Ammon's horn (tissue), 1 donor: ENCODE measurements at regions not wholly inside any gene's neighbourhood (a gene's known extent, or its start where the extent isn't known, plus 50 kb on each side); places are given as distances from the start of the nearest gene placed in this dataset.
A peak's percentile ranks its signal among the peaks of the same experiment; 100 is the strongest.

Experiments used
- DNase-seq: peaks from one replicate; pipeline ENCODE4 v3.0.0-alpha.2; 2016; ENCODE audit warnings: low spot score

GRCh38 chr18:76684265-76684664, 138.1 kb upstream of the ZNF236 start:
- no peak for DNase-seq

DNA sequence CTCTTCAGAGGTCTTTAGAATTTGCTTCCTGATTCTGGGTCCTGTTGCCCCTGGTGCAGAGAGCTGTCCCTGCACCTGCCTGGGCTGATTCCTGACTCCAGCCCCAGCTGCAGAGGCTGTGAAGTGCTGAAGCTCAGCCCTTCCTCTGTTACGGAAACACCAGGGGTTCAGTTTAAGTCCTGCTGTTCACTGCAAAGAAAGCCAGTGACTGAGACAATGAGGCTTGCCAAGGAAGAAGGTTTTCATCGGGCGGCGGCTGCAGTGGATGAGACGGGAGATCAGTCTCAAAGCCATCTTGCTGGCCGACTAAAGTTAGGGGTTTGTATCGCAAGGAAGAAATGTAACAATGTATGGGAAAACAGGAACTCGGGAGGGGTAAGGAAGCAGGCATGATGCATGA, 142.4 kb upstream of the ZNF236 start:
- DNase-seq: no peak

DNA sequence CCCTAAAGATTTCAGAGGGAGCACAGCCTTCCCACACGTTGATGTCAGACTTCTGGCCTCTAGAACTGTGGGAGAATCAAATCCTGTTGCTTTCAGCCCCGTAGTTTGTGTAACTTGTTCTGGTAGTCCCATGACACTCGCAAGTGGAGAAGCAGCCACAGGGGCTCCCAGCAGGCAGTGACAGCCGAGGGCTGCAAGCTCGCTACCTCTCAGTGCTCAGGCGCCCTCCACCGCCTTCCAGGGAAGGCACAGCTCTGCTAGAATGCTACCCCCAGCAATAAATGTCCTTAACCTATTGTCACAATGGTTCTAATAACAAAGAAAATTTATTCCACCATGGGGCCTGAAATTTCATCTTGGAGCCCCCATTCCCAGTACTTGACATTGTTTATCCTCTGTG, 143.1 kb upstream of the ZNF236 start:
- no peak for DNase-seq

GRCh38 chr18:76678248-76678647, 144.1 kb upstream of the ZNF236 start:
- DNase-seq: peak; percentile 77

DNA sequence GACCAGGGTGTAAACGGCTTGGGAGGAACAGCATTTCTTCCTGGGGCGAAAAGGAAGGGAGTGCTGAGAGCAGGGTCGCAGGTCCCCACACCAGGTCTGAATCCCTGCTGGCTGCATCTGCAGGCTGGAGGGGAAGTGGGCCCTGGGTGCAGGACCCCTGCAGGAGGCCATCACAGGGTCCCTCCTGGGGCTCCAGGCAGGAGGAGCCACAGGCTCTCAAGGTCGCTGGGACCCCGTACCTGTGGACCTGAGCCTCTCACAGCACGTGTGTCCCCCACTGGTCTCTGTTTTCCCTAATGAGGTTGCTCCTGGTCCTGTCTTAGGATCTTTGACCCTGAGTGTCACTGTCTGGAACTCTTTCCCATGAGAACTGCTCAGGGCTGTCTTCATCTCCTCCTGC, 147.8 kb upstream of the ZNF236 start:
- no peak for DNase-seq

GRCh38 chr18:76673281-76674185, 148.8 kb upstream of the ZNF236 start:
- no peak for DNase-seq

- DNase-seq: no peak
These were observed 149.7 kb upstream of the ZNF236 start for GRCh38 chr18:76672627-76673026.

GRCh38 chr18:76670564-76671288, 151.6 kb upstream of the ZNF236 start:
- no peak for DNase-seq

GRCh38 chr18:76668546-76668945, 153.8 kb upstream of the ZNF236 start:
- no peak for DNase-seq

DNA sequence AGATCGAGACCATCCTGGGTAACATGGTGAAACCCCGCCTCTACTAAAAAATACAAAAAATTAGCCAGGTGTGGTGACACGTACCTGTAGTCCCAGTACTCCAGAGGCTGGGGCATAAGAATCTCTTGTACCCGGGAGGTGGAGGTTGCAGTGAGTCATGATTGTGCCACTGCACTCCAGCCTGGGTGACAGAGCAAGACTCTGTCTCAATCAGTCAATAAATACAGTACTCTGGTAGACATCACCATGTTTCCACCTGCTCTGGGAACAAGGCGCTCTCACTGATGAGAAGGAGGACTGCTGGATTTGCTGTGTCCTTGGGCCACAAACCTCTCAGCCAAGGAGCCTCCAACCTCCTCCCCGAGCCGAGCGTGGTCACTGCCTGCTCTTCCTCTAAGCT, 154.2 kb upstream of the ZNF236 start:
- no peak for DNase-seq

DNA sequence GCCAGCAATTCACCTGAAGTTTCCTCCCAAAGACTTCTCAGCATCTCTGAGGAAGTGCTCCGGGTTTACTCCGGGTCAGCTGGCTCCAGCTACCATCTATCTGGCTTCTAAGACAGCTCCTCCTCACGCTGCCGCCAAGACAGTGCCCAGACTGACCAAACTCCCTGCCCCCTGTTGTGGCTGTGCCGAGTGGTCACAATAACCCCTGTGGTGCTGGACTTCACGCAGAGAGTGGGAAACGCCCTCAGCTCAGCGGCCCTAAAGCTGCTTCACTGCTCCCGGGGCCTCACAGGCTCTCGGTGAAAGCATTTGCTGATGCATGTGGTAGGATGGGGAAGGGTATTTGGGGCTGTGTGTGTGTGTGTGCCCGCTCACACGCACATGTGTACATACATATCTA, 154.8 kb upstream of the ZNF236 start:
- no peak for DNase-seq

DNA sequence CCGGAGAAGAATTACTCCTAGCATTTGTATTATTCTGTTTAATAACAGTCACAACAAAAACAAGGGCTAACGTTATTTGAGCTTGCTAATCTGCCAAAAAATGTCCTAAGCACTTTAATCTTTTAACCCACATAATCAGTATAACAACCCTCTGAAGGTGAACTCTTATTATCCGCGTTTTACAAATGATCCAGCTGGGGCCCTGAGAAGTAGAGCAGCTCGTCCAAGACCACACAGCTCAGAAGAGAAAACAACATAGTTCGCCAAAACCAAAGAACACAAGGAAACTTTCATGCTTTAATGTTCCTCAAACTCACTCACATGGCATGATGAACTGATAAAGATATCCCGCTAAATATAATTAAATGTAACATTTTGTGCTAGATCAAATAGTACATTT, 159.7 kb upstream of the ZNF236 start:
- no peak for DNase-seq

DNA sequence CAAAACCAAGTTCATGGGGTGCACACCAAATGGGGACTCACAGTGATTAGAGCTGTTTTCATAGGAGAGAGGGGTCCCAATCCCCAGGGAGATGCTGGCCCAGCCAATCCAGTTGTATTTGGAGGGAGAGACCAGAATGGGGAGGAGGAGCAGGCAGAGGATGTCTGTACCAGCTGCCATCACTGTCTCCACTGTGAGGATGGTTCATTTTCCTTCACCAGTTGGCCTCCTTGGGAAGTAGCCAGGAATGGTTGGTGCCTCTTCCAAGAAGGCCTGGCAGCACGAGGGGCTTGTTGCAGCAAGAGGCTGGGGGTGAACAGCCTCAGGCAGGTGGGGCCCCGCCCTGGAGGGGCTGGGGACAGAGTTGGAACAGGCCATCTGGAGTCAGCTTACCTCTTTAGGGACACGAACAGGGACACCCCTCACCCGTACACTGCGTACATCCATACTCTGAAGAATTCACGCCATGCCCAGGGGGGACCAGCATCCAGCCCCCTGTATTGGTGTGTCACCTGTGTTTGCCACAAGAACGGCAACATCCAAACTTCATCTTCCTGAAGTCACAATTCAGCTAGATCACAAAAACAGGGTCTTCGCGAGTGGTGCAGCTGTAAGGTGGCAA, 161.7 kb upstream of the ZNF236 start:
- no peak for DNase-seq

- DNase-seq: no peak
These were observed 163.6 kb upstream of the ZNF516 start for GRCh38 chr18:76658627-76659026.

- DNase-seq: no peak
These were observed 162.9 kb upstream of the ZNF516 start for GRCh38 chr18:76657911-76658470.

- DNase-seq: no peak
These were observed 162.1 kb upstream of the ZNF516 start for GRCh38 chr18:76656925-76657827.

DNA sequence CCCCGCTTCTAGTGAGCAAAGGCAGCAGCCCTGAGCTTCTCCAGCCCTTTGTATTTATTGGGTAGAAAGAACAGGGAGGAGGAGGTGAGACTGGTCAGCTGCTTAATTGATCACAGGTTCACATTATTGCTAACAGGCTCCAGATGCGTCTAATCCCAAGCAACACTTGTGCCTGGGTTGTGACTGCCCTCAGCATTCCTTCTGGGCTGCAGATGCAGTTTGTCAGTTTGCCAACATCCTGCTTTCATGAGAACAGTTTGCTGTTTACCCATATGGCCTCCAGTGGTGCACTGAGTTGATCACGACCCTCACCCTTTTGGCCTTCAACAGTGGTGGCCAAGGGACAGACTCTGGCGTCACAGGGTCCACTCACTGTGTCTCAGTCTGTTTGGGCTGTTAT, 159.5 kb upstream of the ZNF516 start:
- DNase-seq: no peak

- DNase-seq: no peak
These were observed 152.3 kb upstream of the ZNF516 start for GRCh38 chr18:76647322-76647721.

DNA sequence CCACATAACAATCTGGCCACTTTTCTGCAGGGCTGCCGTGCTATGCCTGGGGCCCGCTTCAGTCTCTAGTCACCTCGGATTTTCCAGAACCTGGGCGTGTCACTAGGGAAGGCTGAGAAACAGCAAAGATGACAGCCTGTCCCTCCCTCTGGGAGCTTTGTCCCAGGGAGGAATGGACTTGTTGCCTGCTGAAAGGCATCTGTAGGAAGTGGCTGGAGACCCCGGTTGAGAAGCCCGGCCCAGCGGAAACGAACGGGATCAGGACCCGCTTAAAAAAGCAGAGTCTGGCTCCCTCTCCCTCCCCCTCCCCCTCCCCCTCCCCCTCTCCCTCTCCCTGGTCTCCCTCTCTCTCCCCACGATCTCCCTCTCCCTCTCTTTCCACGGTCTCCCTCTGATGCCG, 149.5 kb upstream of the ZNF516 start:
- no peak for DNase-seq

DNA sequence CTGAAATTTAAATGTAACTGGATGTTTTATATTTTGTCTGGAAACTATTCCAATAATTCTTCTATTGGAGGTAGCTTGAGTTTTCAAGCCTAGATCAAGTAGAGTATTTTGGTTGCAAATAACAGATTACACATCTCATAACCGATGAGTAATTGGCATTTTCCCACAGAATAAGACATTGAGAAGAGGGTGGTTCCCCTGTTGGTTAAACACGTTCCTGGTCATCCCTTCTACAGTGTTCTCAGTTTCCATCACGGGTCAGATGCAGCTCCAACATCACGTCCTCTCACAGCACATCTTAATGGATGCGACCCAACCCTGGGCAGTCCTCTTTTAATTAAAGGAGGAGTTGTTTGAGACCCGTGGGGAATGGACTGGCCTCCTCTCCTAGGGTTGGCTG, 149.0 kb upstream of the ZNF516 start:
- no peak for DNase-seq

DNA sequence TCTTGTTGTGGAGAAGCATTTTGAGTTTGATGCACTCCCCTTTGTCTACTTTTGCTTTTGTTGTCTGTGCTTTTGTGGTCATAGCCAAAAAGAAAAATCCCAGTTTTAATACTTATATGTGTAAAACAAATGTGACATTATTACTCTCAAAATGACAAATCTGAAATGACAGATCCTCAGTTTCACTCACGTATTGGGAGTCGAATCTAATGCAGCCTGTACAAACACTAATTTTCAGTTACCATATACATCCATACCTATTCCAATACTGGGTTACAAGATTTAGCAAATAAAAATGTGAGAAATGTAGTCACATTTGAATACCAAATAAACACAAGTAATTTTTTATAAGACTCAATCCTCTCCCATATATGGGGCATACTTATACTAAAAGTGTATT, 148.2 kb upstream of the ZNF516 start:
- no peak for DNase-seq

DNA sequence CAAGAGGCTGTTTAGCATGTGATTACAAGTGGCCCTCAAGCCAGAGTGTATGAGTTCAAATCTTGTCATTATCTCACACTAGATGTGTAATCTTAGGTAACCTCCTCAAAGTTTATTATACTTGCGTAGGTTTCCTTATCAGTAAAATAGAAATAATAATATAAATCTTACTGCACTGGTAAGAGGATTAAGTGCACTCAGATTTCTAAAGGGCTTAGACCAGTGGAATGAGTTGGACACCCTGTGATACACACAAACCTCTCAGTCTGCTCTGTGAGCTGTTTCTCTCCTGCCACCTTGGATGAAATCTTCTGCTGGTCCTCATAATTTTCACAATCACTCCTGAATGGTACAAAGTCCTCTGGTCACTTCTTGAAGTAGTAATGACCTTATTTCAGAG, 145.4 kb upstream of the ZNF516 start:
- no peak for DNase-seq
